GM12878 (cell line): ENCODE measurements at regions not wholly inside any gene's neighbourhood (a gene's known extent, or its start where the extent isn't known, plus 50 kb on each side); places are given as distances from the start of the nearest gene placed in this dataset.

Experiments
- ATAC-seq: fragments of 200-7000 bp; cut with Tn5 transposase; 3 replicates; pipeline ENCODE4 v1.9.1; 2020; ENCODE audit warnings: mild to moderate bottlenecking, moderate library complexity
- BruUV-seq: library from RNA; stranded (reverse); fragments of 400-500 nt; replicated peaks from 2 replicates; lab custom pipeline; 2021; lab: Mats Ljungman, UMichigan
- CTCF ChIA-PET: fragments of 300-600 bp; sonication (Branson Sonifier 250); formaldehyde crosslinking; extraction: SDS; loops from one replicate; lab custom pipeline; 2021; ENCODE audit warnings: inconsistent platforms; lab: Yijun Ruan, JAX
- POLR2A ChIA-PET: fragments of 350-600 bp; formaldehyde crosslinking; extraction: SDS; loops from one replicate; lab custom pipeline; 2021; ENCODE audit warnings: inconsistent platforms; lab: Charles Lee
- RAD21 ChIA-PET: fragments of 300-600 bp; sonication (Branson Sonifier 250); formaldehyde crosslinking; loops from one replicate; lab custom pipeline; 2023; ENCODE audit warnings: antibody characterized with exemption; ENCODE audit not compliant: unreplicated experiment; lab: Charles Lee
- SMC1A ChIA-PET: fragments of 300-600 bp; sonication (Branson Sonifier 250); formaldehyde crosslinking; loops from one replicate; lab custom pipeline; 2023; ENCODE audit not compliant: unreplicated experiment, uncharacterized antibody; lab: Charles Lee
- DNase-seq: peaks from one replicate; pipeline ENCODE4 v3.0.0-alpha.2; 2011; ENCODE audit warnings: low read depth, low spot score
- FAIRE-seq: peaks from 3 replicates; lab custom pipeline; 2011; peaks lifted over from hg19 to GRCh38; lab: Jason Lieb, UNC
- H2AFZ ChIP-seq: 2 replicates; pipeline ENCODE4 v1.6.0; 2011; ENCODE audit warnings: low read depth, low read length, control low read depth; ENCODE audit not compliant: control insufficient read depth
- H3K27ac ChIP-seq: 2 replicates; pipeline ENCODE4 v1.5.1; 2011; ENCODE audit warnings: control low read depth; ENCODE audit not compliant: control insufficient read depth, insufficient read depth
- H3K27me3 ChIP-seq, 2 experiments: replicated peaks in 1 of 2; 2 replicates each; pipeline versions ENCODE4 v1.6.0 to v1.6.1; 2011; ENCODE audit warnings: low read length in 1 of 2; ENCODE audit not compliant: control insufficient read depth in 2 of 2, insufficient read depth in 2 of 2
- H3K36me3 ChIP-seq, 2 experiments: 2 replicates each; pipeline ENCODE4 v1.5.1; 2011; ENCODE audit warnings: low read length in 1 of 2; ENCODE audit not compliant: control insufficient read depth in 2 of 2, insufficient read depth in 2 of 2
- H3K4me1 ChIP-seq: 2 replicates; pipeline ENCODE4 v1.6.1; 2011; ENCODE audit warnings: mild to moderate bottlenecking, low read length, moderate library complexity, mixed read lengths; ENCODE audit not compliant: control insufficient read depth, insufficient read depth
- H3K4me2 ChIP-seq: 2 replicates; pipeline ENCODE4 v1.6.0; 2011; ENCODE audit warnings: control low read depth; ENCODE audit not compliant: control insufficient read depth, insufficient read depth
- H3K4me3 ChIP-seq: fragments of 200-600 bp; sonication (generic); 2 replicates; pipeline ENCODE4 v1.5.1; 2016
- H3K79me2 ChIP-seq: 2 replicates; pipeline ENCODE4 v1.6.0; 2011; ENCODE audit warnings: low read length; ENCODE audit not compliant: control insufficient read depth, insufficient read depth
- H3K9ac ChIP-seq: 2 replicates; pipeline ENCODE4 v1.8.0; 2011; ENCODE audit warnings: low read length, control low read depth, mixed read lengths; ENCODE audit not compliant: control insufficient read depth, insufficient read depth
- H3K9me3 ChIP-seq: replicated peaks from 3 replicates; pipeline ENCODE4 v1.5.1; 2011; ENCODE audit warnings: mild to moderate bottlenecking, low read length; ENCODE audit not compliant: control insufficient read depth, insufficient read depth
- H4K20me1 ChIP-seq: 2 replicates; pipeline ENCODE4 v1.6.0; 2011; ENCODE audit not compliant: control insufficient read depth, insufficient read depth
- DPF2 ChIP-seq: fragments of 450-650 bp; IDR thresholded peaks from 2 replicates; pipeline ENCODE4 v1.6.1; 2017; ENCODE audit warnings: mild to moderate bottlenecking
- EGR1 ChIP-seq, 2 experiments: IDR thresholded peaks; 1 replicate in 1 of 2; 2 replicates in 1 of 2; pipeline ENCODE4 v1.6.1; 2011 to 2012; ENCODE audit warnings: low read depth in 2 of 2, low read length in 2 of 2, borderline replicate concordance in 1 of 2, mild to moderate bottlenecking in 1 of 2, moderate library complexity in 1 of 2
- NR2C2 ChIP-seq: IDR thresholded peaks from 2 replicates; pipeline ENCODE4 v1.6.1; 2011; ENCODE audit warnings: borderline replicate concordance, low read depth; ENCODE audit not compliant: control insufficient read depth, insufficient read length
- PML ChIP-seq: IDR thresholded peaks from 2 replicates; pipeline ENCODE4 v1.6.1; 2012; ENCODE audit warnings: low read length, inconsistent platforms
- RAD21 ChIP-seq: IDR thresholded peaks from 2 replicates; pipeline ENCODE4 v1.6.1; 2011; ENCODE audit warnings: mild to moderate bottlenecking, low read depth, low read length, moderate library complexity; ENCODE audit not compliant: insufficient read depth
- RB1 ChIP-seq: fragments of 450-650 bp; formaldehyde crosslinking; IDR thresholded peaks from 2 replicates; pipeline ENCODE4 v1.6.1; 2017; ENCODE audit warnings: mild to moderate bottlenecking, borderline replicate concordance
- SMAD5 ChIP-seq: IDR thresholded peaks from 2 replicates; pipeline ENCODE4 v1.6.1; 2016; ENCODE audit warnings: antibody characterized with exemption, low read depth
- SMC3 ChIP-seq: IDR thresholded peaks from 2 replicates; pipeline ENCODE4 v1.6.1; 2011; ENCODE audit warnings: low read length, improper control_type of control experiment, borderline replicate concordance
- SREBF1 ChIP-seq: IDR thresholded peaks from 2 replicates; pipeline ENCODE4 v1.6.1; 2012; ENCODE audit warnings: mild to moderate bottlenecking, low read length
- SUZ12 ChIP-seq: fragments of 200-600 bp; sonication (generic); IDR thresholded peaks from one replicate; pipeline ENCODE4 v1.6.1; 2018; ENCODE audit warnings: antibody characterized with exemption, mild to moderate bottlenecking; ENCODE audit not compliant: unreplicated experiment
- TBL1XR1 ChIP-seq: IDR thresholded peaks from 2 replicates; pipeline ENCODE4 v1.6.1; 2012; ENCODE audit warnings: low read depth, low read length, improper control_type of control experiment
- YY1 ChIP-seq: IDR thresholded peaks from 2 replicates; pipeline ENCODE4 v1.6.1; 2011; ENCODE audit warnings: low read depth, mild to moderate bottlenecking, low read length
- ZBTB33 ChIP-seq: fragments of 450-650 bp; IDR thresholded peaks from 2 replicates; pipeline ENCODE4 v1.6.1; 2017; ENCODE audit warnings: mild to moderate bottlenecking
- WGBS: methylation state at CpG from one replicate; pipeline ENCODE4 v1.1.6; 2016; ENCODE audit warnings: low lambda C conversion rate; ENCODE audit not compliant: insufficient replicate concordance, insufficient coverage; ENCODE audit errors: missing lambda C conversion rate; 5-methylcytosine and 5-hydroxymethylcytosine counted together
- in situ Hi-C: fragments of 300-500 bp; cut with MboI; formaldehyde crosslinking; loops from 9 replicates; pipeline ENCODE4 v1.14.3; 2018; ENCODE audit warnings: mixed read lengths
- intact Hi-C: fragments of 100-400 bp; cut with micrococcal nuclease; formaldehyde crosslinking; loops from one replicate; pipeline ENCODE4 v1.14.2; 2022; ENCODE audit not compliant: unreplicated experiment
- TF ChIP-seq, protein P1 (sequence below): fragments of 450-650 bp; IDR thresholded peaks from 2 replicates; pipeline ENCODE4 v1.6.1; 2017; ENCODE audit warnings: mild to moderate bottlenecking, moderate library complexity

DNA sequence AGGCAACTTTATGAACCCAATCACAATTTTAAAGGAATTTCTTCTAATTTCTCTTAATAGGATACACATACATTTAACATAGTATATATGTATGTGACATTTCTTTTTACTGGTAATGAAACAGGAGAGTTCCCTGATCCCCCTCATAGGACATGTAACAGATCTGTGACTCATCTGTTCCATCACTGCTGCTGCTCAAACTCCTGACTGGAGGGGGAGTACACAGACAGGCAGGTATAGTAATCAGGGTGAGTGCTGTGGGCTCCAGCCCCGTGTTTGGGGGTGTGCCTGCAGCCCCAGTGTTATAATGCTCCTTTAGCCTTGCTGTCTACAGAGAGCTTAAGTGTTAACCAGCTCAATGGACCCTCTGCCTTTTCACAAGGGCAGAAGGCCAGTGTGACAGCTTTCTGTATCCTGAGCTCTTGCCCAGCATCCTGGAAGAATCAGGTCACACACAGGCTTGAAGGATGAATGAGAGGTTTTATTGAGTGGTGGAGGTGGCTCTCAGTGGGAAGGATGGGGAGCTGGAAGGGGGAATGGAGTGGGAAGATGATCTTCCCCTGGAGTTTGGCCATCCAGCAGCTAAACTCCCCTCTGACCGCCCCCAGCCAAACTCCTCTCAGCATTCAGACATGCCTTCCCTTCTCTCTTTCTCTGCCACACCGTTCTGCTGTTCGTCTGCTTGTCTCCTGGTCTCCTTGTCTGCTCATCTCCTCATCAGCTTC is 161.3 kb downstream of the ZNF608 start:
- H2AFZ ChIP-seq, result no peak overlapping the region
- in situ Hi-C loops (loop anchor here (5.0 kb wide), 1 partner anchor 62 kb away; no protein-coding TSS in a partner anchor), intact Hi-C loops (loop anchor here (1.0 to 5.0 kb wide), 5 partner anchors 58 to 528 kb away; partner anchors contain the start of gene ZNF608)
- peaks cover 14% of the 10 kb centered on the region; the same call in 1 of the 2 replicates for H3K4me1 ChIP-seq
- H3K36me3 ChIP-seq, result no peaks in the 10 kb centered on the region; a peak in 1 of 4 replicates
- DNase-seq, result no peak
- H3K27me3 ChIP-seq, result peaks cover 0 to 8% of the 10 kb centered on the region in 2 experiments
- ChIA-PET RAD21 (interaction anchor here (0.7 to 1.8 kb wide), 5 partner anchors 19 to 616 kb away, joined by 3 to 10 read pairs (median 3); no protein-coding TSS in a partner anchor), SMC1A (interaction anchor here (0.9 to 1.5 kb wide), 5 partner anchors 15 to 323 kb away, joined by 3 to 4 read pairs (median 3); no protein-coding TSS in a partner anchor), POLR2A (interaction anchor here (0.6 kb wide), 1 partner anchor 143 kb away, joined by 7 read pairs; no protein-coding TSS in a partner anchor), CTCF (no interaction called here)
- no peak for TF ChIP-seq YY1
- no peak for TF ChIP-seq RB1
- TF ChIP-seq DPF2, result no peak
- TF ChIP-seq SUZ12, result no peak
- no peak for TF ChIP-seq RAD21
- no peak for TF ChIP-seq TBL1XR1
- TF ChIP-seq EGR1 (IDR thresholded peaks at IDR 0.05; ENCODE audit: borderline replicate concordance in 1 of 2, low read depth in 2 of 2, low read length in 2 of 2), result no peak
- no peak for TF ChIP-seq SREBF1
- no peak for TF ChIP-seq ZBTB33
- no peak for TF ChIP-seq PML
- TF ChIP-seq SMAD5, result no peak
- TF ChIP-seq, protein P1, sequence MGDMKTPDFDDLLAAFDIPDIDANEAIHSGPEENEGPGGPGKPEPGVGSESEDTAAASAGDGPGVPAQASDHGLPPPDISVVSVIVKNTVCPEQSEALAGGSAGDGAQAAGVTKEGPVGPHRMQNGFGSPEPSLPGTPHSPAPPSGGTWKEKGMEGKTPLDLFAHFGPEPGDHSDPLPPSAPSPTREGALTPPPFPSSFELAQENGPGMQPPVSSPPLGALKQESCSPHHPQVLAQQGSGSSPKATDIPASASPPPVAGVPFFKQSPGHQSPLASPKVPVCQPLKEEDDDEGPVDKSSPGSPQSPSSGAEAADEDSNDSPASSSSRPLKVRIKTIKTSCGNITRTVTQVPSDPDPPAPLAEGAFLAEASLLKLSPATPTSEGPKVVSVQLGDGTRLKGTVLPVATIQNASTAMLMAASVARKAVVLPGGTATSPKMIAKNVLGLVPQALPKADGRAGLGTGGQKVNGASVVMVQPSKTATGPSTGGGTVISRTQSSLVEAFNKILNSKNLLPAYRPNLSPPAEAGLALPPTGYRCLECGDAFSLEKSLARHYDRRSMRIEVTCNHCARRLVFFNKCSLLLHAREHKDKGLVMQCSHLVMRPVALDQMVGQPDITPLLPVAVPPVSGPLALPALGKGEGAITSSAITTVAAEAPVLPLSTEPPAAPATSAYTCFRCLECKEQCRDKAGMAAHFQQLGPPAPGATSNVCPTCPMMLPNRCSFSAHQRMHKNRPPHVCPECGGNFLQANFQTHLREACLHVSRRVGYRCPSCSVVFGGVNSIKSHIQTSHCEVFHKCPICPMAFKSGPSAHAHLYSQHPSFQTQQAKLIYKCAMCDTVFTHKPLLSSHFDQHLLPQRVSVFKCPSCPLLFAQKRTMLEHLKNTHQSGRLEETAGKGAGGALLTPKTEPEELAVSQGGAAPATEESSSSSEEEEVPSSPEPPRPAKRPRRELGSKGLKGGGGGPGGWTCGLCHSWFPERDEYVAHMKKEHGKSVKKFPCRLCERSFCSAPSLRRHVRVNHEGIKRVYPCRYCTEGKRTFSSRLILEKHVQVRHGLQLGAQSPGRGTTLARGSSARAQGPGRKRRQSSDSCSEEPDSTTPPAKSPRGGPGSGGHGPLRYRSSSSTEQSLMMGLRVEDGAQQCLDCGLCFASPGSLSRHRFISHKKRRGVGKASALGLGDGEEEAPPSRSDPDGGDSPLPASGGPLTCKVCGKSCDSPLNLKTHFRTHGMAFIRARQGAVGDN, result no peak
- TF ChIP-seq NR2C2, result no peak
- no peak for TF ChIP-seq SMC3
- 47% methylated on average over 4 of the region's 4 CpGs for WGBS
- H3K9ac ChIP-seq, result no peak overlapping the region
- H3K9me3 ChIP-seq, result no peaks in the 10 kb centered on the region; the same call in 1 of the 3 replicates
- no peak overlapping the region for H3K4me3 ChIP-seq
- no TSS peak for BruUV-seq
- no peak for ATAC-seq
- H4K20me1 ChIP-seq, result no peaks in the 10 kb centered on the region
- no peak overlapping the region for H3K4me2 ChIP-seq
- FAIRE-seq, result no peak
- no peaks in the 10 kb centered on the region for H3K79me2 ChIP-seq
- no peak overlapping the region for H3K27ac ChIP-seq
